ENCODE measurements at regions not wholly inside any gene's neighbourhood (a gene's known extent, or its start where the extent isn't known, plus 50 kb on each side); places are given as distances from the start of the nearest gene placed in this dataset.
A peak's percentile ranks its signal among the peaks of the same experiment; 100 is the strongest.

GRCh38 chr9:108130905-108131304 lies 641.3 kb upstream of the KLF4 start (continued):
- TF ChIP-seq ETS1 (IDR thresholded peaks at IDR 0.05) (no peak), NANOG (IDR thresholded peaks at IDR 0.05; ENCODE audit: borderline replicate concordance) (no peak), ZNF114 (CRISPR knock-in tag; IDR thresholded peaks at IDR 0.05) (no peak), CTCF (conservative IDR thresholded peaks at IDR 0.05; ENCODE audit: low read depth in 2 of 2) (no peak)

GRCh38 chr9:108125625-108126024 lies 636.1 kb upstream of the KLF4 start:
- DNase-seq (ENCODE audit: low spot score) (peak; percentile 63), ATAC-seq (peak; percentile 70)
- Histone ChIP-seq H4K20me1 (replicated peaks; ENCODE audit: insufficient read depth) (no peaks in the 10 kb centered on the region), H3K9me2 (ENCODE audit: insufficient read depth) (no peaks in the 10 kb centered on the region; the same call in 1 of the 2 replicates), H3K79me2 (replicated peaks; ENCODE audit: insufficient read depth) (no peaks in the 10 kb centered on the region), H3K36me3 (ENCODE audit: insufficient read depth) (no peaks in the 10 kb centered on the region), H2AFZ (no peak overlapping the region), H3F3A (replicated peaks; ENCODE audit: low read depth) (no peaks in the 10 kb centered on the region), H3K4me2 (no peak overlapping the region), H3K4me1 (ENCODE audit: insufficient read depth) (peaks cover 7% of the 10 kb centered on the region), H3K4me3 (no peak overlapping the region), H3K27ac (ENCODE audit: low read depth) (no peak overlapping the region), H3K27me3 (ENCODE audit: insufficient read depth) (no peaks in the 10 kb centered on the region)
- TF ChIP-seq CTCF (conservative IDR thresholded peaks at IDR 0.05; ENCODE audit: low read depth in 2 of 2) (peak; percentile 72 to 79), ZNF114 (CRISPR knock-in tag; IDR thresholded peaks at IDR 0.05) (no peak)
- no peak overlapping the region for H3K27ac Mint-ChIP-seq
- H3K4me3 Mint-ChIP-seq: no peak overlapping the region
- H3K9me3 Mint-ChIP-seq: peaks cover 8% of the 10 kb centered on the region; the same call in 1 of the 3 replicates
- peaks cover 3% of the 10 kb centered on the region; the same call in 2 of the 3 replicates for H3K36me3 Mint-ChIP-seq (ENCODE audit: low read depth)
- H3K4me1 Mint-ChIP-seq: peaks cover 19% of the 10 kb centered on the region; the same call in 2 of the 3 replicates
- H3K27me3 Mint-ChIP-seq (ENCODE audit: insufficient read depth, low read depth, poor library complexity): no peaks in the 10 kb centered on the region

- peaks cover 6% of the 10 kb centered on the region; the same call in 1 of the 3 replicates for H3K9me3 Mint-ChIP-seq
- no peak for ATAC-seq
- TF ChIP-seq NANOG (IDR thresholded peaks at IDR 0.05; ENCODE audit: borderline replicate concordance) (no peak), ZNF462 (CRISPR knock-in tag; IDR thresholded peaks at IDR 0.05) (no peak), JUNB (IDR thresholded peaks at IDR 0.05; ENCODE audit: unreplicated experiment) (no peak), CREB1 (CRISPR knock-in tag; IDR thresholded peaks at IDR 0.05; ENCODE audit: low read depth) (no peak), STAT1 (IDR thresholded peaks at IDR 0.05; ENCODE audit: unreplicated experiment) (no peak)
- no peaks in the 10 kb centered on the region for H3K79me2 ChIP-seq (replicated peaks; ENCODE audit: insufficient read depth)
- no peak overlapping the region for H2AFZ ChIP-seq
- no peak overlapping the region for H3K4me3 ChIP-seq
- peaks cover 3% of the 10 kb centered on the region; the same call in 2 of the 3 replicates for H3K36me3 Mint-ChIP-seq (ENCODE audit: low read depth)
- H3K4me3 Mint-ChIP-seq: no peak overlapping the region
- H3K27me3 Mint-ChIP-seq (ENCODE audit: insufficient read depth, low read depth, poor library complexity): no peaks in the 10 kb centered on the region
- H3K36me3 ChIP-seq (ENCODE audit: insufficient read depth): no peaks in the 10 kb centered on the region
- no peak for DNase-seq (ENCODE audit: low spot score)
- no peaks in the 10 kb centered on the region for H3K27me3 ChIP-seq (ENCODE audit: insufficient read depth)
- H3K9me2 ChIP-seq (ENCODE audit: insufficient read depth): peaks cover 8% of the 10 kb centered on the region
- no peak overlapping the region for H3K27ac Mint-ChIP-seq
- H3K27ac ChIP-seq (ENCODE audit: low read depth): no peak overlapping the region
- H3K4me2 ChIP-seq: no peak overlapping the region
- no peaks in the 10 kb centered on the region for H3F3A ChIP-seq (replicated peaks; ENCODE audit: low read depth)
- H3K4me1 Mint-ChIP-seq: peaks cover 12% of the 10 kb centered on the region; the same call in 2 of the 3 replicates
- H3K4me1 ChIP-seq (ENCODE audit: insufficient read depth): peaks cover 7% of the 10 kb centered on the region
- no peaks in the 10 kb centered on the region for H4K20me1 ChIP-seq (replicated peaks; ENCODE audit: insufficient read depth)
Observed at GRCh38 chr9:108119530-108120113, 630.1 kb upstream of the KLF4 start.

Data from GM23338 (cell line).